ENCODE measurements at regions not wholly inside any gene's neighbourhood (a gene's known extent, or its start where the extent isn't known, plus 50 kb on each side); places are given as distances from the start of the nearest gene placed in this dataset.

GRCh38 chr4:156693557-156693956, 278.0 kb downstream of the PDGFC start:
- TF ChIP-seq, protein P1, sequence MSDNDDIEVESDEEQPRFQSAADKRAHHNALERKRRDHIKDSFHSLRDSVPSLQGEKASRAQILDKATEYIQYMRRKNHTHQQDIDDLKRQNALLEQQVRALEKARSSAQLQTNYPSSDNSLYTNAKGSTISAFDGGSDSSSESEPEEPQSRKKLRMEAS (IDR thresholded peaks at IDR 0.05) = no peak
- TF ChIP-seq TEAD4 (IDR thresholded peaks at IDR 0.05) = no peak
- TF ChIP-seq RAD21 (IDR thresholded peaks at IDR 0.05; ENCODE audit: low read depth) = no peak
- no peak for TF ChIP-seq YY1 (IDR thresholded peaks at IDR 0.05; ENCODE audit: low read depth)
- TF ChIP-seq FOXM1 (IDR thresholded peaks at IDR 0.05; ENCODE audit: borderline replicate concordance, low read depth) = no peak
- no peak for TF ChIP-seq ZBTB7A (IDR thresholded peaks at IDR 0.05; ENCODE audit: low read depth)
- TF ChIP-seq EP300 (IDR thresholded peaks at IDR 0.05; ENCODE audit: borderline replicate concordance) = no peak
- TF ChIP-seq CREB1 (IDR thresholded peaks at IDR 0.05; ENCODE audit: low read depth) = no peak
- TF ChIP-seq CEBPB (IDR thresholded peaks at IDR 0.05) = no peak
- TF ChIP-seq EGR1 (IDR thresholded peaks at IDR 0.05) = no peak
- TF ChIP-seq TAF1 (IDR thresholded peaks at IDR 0.05; ENCODE audit: low read depth) = no peak
- TF ChIP-seq, protein P2, sequence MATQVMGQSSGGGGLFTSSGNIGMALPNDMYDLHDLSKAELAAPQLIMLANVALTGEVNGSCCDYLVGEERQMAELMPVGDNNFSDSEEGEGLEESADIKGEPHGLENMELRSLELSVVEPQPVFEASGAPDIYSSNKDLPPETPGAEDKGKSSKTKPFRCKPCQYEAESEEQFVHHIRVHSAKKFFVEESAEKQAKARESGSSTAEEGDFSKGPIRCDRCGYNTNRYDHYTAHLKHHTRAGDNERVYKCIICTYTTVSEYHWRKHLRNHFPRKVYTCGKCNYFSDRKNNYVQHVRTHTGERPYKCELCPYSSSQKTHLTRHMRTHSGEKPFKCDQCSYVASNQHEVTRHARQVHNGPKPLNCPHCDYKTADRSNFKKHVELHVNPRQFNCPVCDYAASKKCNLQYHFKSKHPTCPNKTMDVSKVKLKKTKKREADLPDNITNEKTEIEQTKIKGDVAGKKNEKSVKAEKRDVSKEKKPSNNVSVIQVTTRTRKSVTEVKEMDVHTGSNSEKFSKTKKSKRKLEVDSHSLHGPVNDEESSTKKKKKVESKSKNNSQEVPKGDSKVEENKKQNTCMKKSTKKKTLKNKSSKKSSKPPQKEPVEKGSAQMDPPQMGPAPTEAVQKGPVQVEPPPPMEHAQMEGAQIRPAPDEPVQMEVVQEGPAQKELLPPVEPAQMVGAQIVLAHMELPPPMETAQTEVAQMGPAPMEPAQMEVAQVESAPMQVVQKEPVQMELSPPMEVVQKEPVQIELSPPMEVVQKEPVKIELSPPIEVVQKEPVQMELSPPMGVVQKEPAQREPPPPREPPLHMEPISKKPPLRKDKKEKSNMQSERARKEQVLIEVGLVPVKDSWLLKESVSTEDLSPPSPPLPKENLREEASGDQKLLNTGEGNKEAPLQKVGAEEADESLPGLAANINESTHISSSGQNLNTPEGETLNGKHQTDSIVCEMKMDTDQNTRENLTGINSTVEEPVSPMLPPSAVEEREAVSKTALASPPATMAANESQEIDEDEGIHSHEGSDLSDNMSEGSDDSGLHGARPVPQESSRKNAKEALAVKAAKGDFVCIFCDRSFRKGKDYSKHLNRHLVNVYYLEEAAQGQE (IDR thresholded peaks at IDR 0.05; ENCODE audit: low read depth) = no peak
- TF ChIP-seq, protein P3, sequence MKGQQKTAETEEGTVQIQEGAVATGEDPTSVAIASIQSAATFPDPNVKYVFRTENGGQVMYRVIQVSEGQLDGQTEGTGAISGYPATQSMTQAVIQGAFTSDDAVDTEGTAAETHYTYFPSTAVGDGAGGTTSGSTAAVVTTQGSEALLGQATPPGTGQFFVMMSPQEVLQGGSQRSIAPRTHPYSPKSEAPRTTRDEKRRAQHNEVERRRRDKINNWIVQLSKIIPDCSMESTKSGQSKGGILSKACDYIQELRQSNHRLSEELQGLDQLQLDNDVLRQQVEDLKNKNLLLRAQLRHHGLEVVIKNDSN (IDR thresholded peaks at IDR 0.05) = no peak
- TF ChIP-seq TCF12 (IDR thresholded peaks at IDR 0.05; ENCODE audit: low read depth) = no peak
- TF ChIP-seq NFIC (IDR thresholded peaks at IDR 0.05) = no peak

- TF ChIP-seq FOXM1 (IDR thresholded peaks at IDR 0.05; ENCODE audit: borderline replicate concordance, low read depth) = no peak
- no peak for TF ChIP-seq TAF1 (IDR thresholded peaks at IDR 0.05; ENCODE audit: low read depth)
- TF ChIP-seq ZBTB7A (IDR thresholded peaks at IDR 0.05; ENCODE audit: low read depth) = no peak
- TF ChIP-seq NFIC (IDR thresholded peaks at IDR 0.05) = no peak
- TF ChIP-seq, protein P1 (IDR thresholded peaks at IDR 0.05) = no peak
Observed at GRCh38 chr4:156692016-156692415, 279.6 kb downstream of the PDGFC start.

DNA sequence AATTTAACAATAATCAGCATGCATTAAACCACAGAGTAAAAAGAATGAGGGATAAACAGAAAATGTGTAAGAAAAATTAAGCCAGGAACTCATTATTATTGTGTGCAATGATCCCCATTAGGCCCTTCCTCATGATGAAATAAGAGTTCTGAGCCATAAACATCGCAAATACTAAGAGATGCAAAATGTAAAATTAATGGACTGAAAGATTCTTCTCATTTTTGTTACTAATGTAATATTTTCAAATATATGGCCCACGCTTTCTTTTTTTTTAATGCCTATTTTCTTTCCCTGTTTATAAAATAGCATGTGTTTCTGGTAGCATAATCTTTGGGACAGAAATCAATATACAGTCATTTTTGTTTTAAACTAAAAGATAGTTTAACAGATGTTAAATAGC, 281.0 kb downstream of the PDGFC start:
- TF ChIP-seq, protein P2 (IDR thresholded peaks at IDR 0.05; ENCODE audit: low read depth) = no peak
- TF ChIP-seq ZBTB7A (IDR thresholded peaks at IDR 0.05; ENCODE audit: low read depth) (no peak), FOXM1 (IDR thresholded peaks at IDR 0.05; ENCODE audit: borderline replicate concordance, low read depth) (no peak), NFIC (IDR thresholded peaks at IDR 0.05) (no peak), TAF1 (IDR thresholded peaks at IDR 0.05; ENCODE audit: low read depth) (no peak), TCF12 (IDR thresholded peaks at IDR 0.05; ENCODE audit: low read depth) (no peak), YY1 (IDR thresholded peaks at IDR 0.05; ENCODE audit: low read depth) (no peak), RAD21 (IDR thresholded peaks at IDR 0.05; ENCODE audit: low read depth) (no peak)
- TF ChIP-seq, protein P3 (IDR thresholded peaks at IDR 0.05) = no peak

DNA sequence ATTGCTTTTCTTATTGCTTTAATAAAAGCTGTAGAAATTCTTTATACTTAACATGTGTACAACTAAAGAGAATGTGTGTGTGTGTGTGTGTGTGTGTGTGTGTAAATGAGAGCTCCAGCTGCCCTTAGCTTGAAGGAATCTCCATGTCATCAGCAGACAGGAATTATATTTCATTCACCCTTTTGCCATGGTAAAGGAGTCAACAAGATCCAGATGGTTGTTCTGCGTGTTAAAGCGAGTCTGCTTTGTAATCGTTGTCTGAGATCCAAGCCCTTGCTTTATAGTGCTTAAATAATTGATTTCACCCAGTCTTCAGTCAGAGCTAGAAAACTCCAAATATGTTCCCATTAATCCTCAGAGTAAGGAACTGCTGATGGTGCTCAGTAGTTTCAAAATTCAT, 285.5 kb downstream of the PDGFC start:
- TF ChIP-seq ZBTB7A (IDR thresholded peaks at IDR 0.05; ENCODE audit: low read depth) = no peak
- no peak for TF ChIP-seq TAF1 (IDR thresholded peaks at IDR 0.05; ENCODE audit: low read depth)
- TF ChIP-seq, protein P3 (IDR thresholded peaks at IDR 0.05) = no peak
- TF ChIP-seq FOXM1 (IDR thresholded peaks at IDR 0.05; ENCODE audit: borderline replicate concordance, low read depth) = no peak
- TF ChIP-seq EGR1 (IDR thresholded peaks at IDR 0.05) = no peak
- TF ChIP-seq CREB1 (IDR thresholded peaks at IDR 0.05; ENCODE audit: low read depth) = no peak
- no peak for TF ChIP-seq EP300 (IDR thresholded peaks at IDR 0.05; ENCODE audit: borderline replicate concordance)
- TF ChIP-seq CEBPB (IDR thresholded peaks at IDR 0.05) = no peak
- TF ChIP-seq, protein P2 (IDR thresholded peaks at IDR 0.05; ENCODE audit: low read depth) = no peak
- TF ChIP-seq, protein P1 (IDR thresholded peaks at IDR 0.05) = no peak
- TF ChIP-seq YY1 (IDR thresholded peaks at IDR 0.05; ENCODE audit: low read depth) = no peak
- TF ChIP-seq TEAD4 (IDR thresholded peaks at IDR 0.05) = no peak

Measured in Ishikawa (cell line).